Nephron (organoid): ENCODE measurements at regions not wholly inside any gene's neighbourhood (a gene's known extent, or its start where the extent isn't known, plus 50 kb on each side); places are given as distances from the start of the nearest gene placed in this dataset.

Source experiments
- H3K27ac Mint-ChIP-seq, 3 experiments: 2 replicates each; pipeline ENCODE4 v1.8.0; 2020; ENCODE audit warnings: mixed read lengths in 3 of 3, mild to moderate bottlenecking in 2 of 3, moderate library complexity in 1 of 3
- H3K27me3 Mint-ChIP-seq: 2 replicates; pipeline ENCODE4 v1.8.0; 2021; ENCODE audit warnings: low read depth, mild to moderate bottlenecking, moderate library complexity, mixed read lengths
- H3K36me3 Mint-ChIP-seq: 2 replicates; pipeline ENCODE4 v1.8.0; 2020; ENCODE audit warnings: low read depth, mixed read lengths
- H3K4me1 Mint-ChIP-seq: 2 replicates; pipeline ENCODE4 v1.8.0; 2020; ENCODE audit warnings: mixed read lengths
- H3K4me3 Mint-ChIP-seq, 3 experiments: 2 replicates each; pipeline ENCODE4 v1.8.0; 2020; ENCODE audit warnings: mild to moderate bottlenecking in 3 of 3, mixed read lengths in 3 of 3, moderate library complexity in 2 of 3
- H3K9me3 Mint-ChIP-seq: 2 replicates; pipeline ENCODE4 v1.8.0; 2020; ENCODE audit warnings: mixed read lengths
- CTCF ChIP-seq, 3 experiments: fragments of 200-600 bp; sonication (generic); IDR thresholded peaks; one replicate each; pipeline ENCODE4 v1.5.0; 2021; ENCODE audit warnings: antibody characterized with exemption in 3 of 3; ENCODE audit not compliant: unreplicated experiment in 3 of 3

- Mint-ChIP-seq H3K27ac (no peak overlapping the region), H3K4me1 (peaks cover 6% of the 10 kb centered on the region), H3K9me3 (no peaks in the 10 kb centered on the region), H3K4me3 (no peak overlapping the region), H3K27me3 (no peaks in the 10 kb centered on the region), H3K36me3 (no peaks in the 10 kb centered on the region)
- TF ChIP-seq CTCF (IDR thresholded peaks at IDR 0.05; ENCODE audit: unreplicated experiment in 3 of 3): no peak
Observed at GRCh38 chr10:9291081-9291480, 1236.6 kb downstream of the GATA3 start.

- no peak for TF ChIP-seq CTCF (IDR thresholded peaks at IDR 0.05; ENCODE audit: unreplicated experiment in 3 of 3)
- H3K27ac Mint-ChIP-seq: no peak overlapping the region
- H3K27me3 Mint-ChIP-seq: peaks cover 4% of the 10 kb centered on the region
- peaks cover 6% of the 10 kb centered on the region for H3K4me1 Mint-ChIP-seq
- H3K4me3 Mint-ChIP-seq: no peak overlapping the region
- no peaks in the 10 kb centered on the region for H3K9me3 Mint-ChIP-seq
- H3K36me3 Mint-ChIP-seq: no peaks in the 10 kb centered on the region
Observed at GRCh38 chr10:9294132-9294663, 1239.7 kb downstream of the GATA3 start.

- Mint-ChIP-seq H3K4me3 (no peak overlapping the region), H3K4me1 (peaks cover 6% of the 10 kb centered on the region), H3K27ac (no peak overlapping the region), H3K27me3 (peaks cover 7% of the 10 kb centered on the region), H3K9me3 (no peaks in the 10 kb centered on the region), H3K36me3 (no peaks in the 10 kb centered on the region)
- TF ChIP-seq CTCF (IDR thresholded peaks at IDR 0.05; ENCODE audit: unreplicated experiment in 3 of 3): no peak
Observed at GRCh38 chr10:9294865-9295264, 1240.4 kb downstream of the GATA3 start.

- no peak for TF ChIP-seq CTCF (IDR thresholded peaks at IDR 0.05; ENCODE audit: unreplicated experiment in 3 of 3)
- no peaks in the 10 kb centered on the region for H3K36me3 Mint-ChIP-seq
- no peak overlapping the region for H3K27ac Mint-ChIP-seq
- H3K27me3 Mint-ChIP-seq: peaks cover 7% of the 10 kb centered on the region
- peaks cover 6% of the 10 kb centered on the region for H3K4me1 Mint-ChIP-seq
- H3K9me3 Mint-ChIP-seq: no peaks in the 10 kb centered on the region
- H3K4me3 Mint-ChIP-seq: no peak overlapping the region
Observed at GRCh38 chr10:9296190-9296589, 1241.7 kb downstream of the GATA3 start.

GRCh38 chr10:9297580-9297979 is 1243.1 kb downstream of the GATA3 start:
- Mint-ChIP-seq H3K9me3 (no peaks in the 10 kb centered on the region), H3K4me3 (no peak overlapping the region), H3K27ac (no peak overlapping the region), H3K36me3 (no peaks in the 10 kb centered on the region), H3K27me3 (peaks cover 7% of the 10 kb centered on the region), H3K4me1 (peaks cover 6% of the 10 kb centered on the region)
- no peak for TF ChIP-seq CTCF (IDR thresholded peaks at IDR 0.05; ENCODE audit: unreplicated experiment in 3 of 3)

- H3K27ac Mint-ChIP-seq: no peak overlapping the region
- H3K4me3 Mint-ChIP-seq: no peak overlapping the region
- H3K36me3 Mint-ChIP-seq: no peaks in the 10 kb centered on the region
- H3K4me1 Mint-ChIP-seq: no peaks in the 10 kb centered on the region
- H3K27me3 Mint-ChIP-seq: peaks cover 22% of the 10 kb centered on the region
- H3K9me3 Mint-ChIP-seq: no peaks in the 10 kb centered on the region
- TF ChIP-seq CTCF (IDR thresholded peaks at IDR 0.05; ENCODE audit: unreplicated experiment in 3 of 3): no peak
Observed at GRCh38 chr10:9299966-9300365, 1245.5 kb downstream of the GATA3 start.
